Ishikawa (cell line): ENCODE measurements at regions not wholly inside any gene's neighbourhood (a gene's known extent, or its start where the extent isn't known, plus 50 kb on each side); places are given as distances from the start of the nearest gene placed in this dataset.

Source experiments
- CEBPB ChIP-seq: IDR thresholded peaks from 2 replicates; pipeline ENCODE4 v1.6.1; 2012
- CREB1 ChIP-seq: IDR thresholded peaks from 2 replicates; pipeline ENCODE4 v1.6.1; 2012; ENCODE audit warnings: low read depth
- EGR1 ChIP-seq: IDR thresholded peaks from 2 replicates; pipeline ENCODE4 v1.6.1; 2012
- EP300 ChIP-seq: IDR thresholded peaks from 2 replicates; pipeline ENCODE4 v1.6.1; 2012; ENCODE audit warnings: borderline replicate concordance
- FOXM1 ChIP-seq: IDR thresholded peaks from 2 replicates; pipeline ENCODE4 v1.6.1; 2012; ENCODE audit warnings: low read depth, borderline replicate concordance
- MAX ChIP-seq: IDR thresholded peaks from 2 replicates; pipeline ENCODE4 v1.6.1; 2012
- NFIC ChIP-seq: IDR thresholded peaks from 2 replicates; pipeline ENCODE4 v1.6.1; 2012
- RAD21 ChIP-seq: IDR thresholded peaks from 2 replicates; pipeline ENCODE4 v1.6.1; 2012; ENCODE audit warnings: low read depth
- REST ChIP-seq: IDR thresholded peaks from 2 replicates; pipeline ENCODE4 v1.6.1; 2012; ENCODE audit warnings: low read depth, mild to moderate bottlenecking
- TAF1 ChIP-seq: IDR thresholded peaks from 2 replicates; pipeline ENCODE4 v1.6.1; 2012; ENCODE audit warnings: low read depth, mild to moderate bottlenecking
- TCF12 ChIP-seq: IDR thresholded peaks from 2 replicates; pipeline ENCODE4 v1.6.1; 2012; ENCODE audit warnings: low read depth
- TEAD4 ChIP-seq: IDR thresholded peaks from 2 replicates; pipeline ENCODE4 v1.6.1; 2012
- USF1 ChIP-seq: IDR thresholded peaks from 2 replicates; pipeline ENCODE4 v1.6.1; 2012
- YY1 ChIP-seq: IDR thresholded peaks from 2 replicates; pipeline ENCODE4 v1.6.1; 2012; ENCODE audit warnings: low read depth
- ZBTB7A ChIP-seq: IDR thresholded peaks from 2 replicates; pipeline ENCODE4 v1.6.1; 2012; ENCODE audit warnings: low read depth

- no peak for TF ChIP-seq CEBPB
- no peak for TF ChIP-seq ZBTB7A
Measured at GRCh38 chr2:18245375-18245774, 315.1 kb downstream of the RDH14 start.

- no peak for TF ChIP-seq REST
- TF ChIP-seq CEBPB = no peak
Measured at GRCh38 chr2:18244845-18245244, 315.6 kb downstream of the RDH14 start.

GRCh38 chr2:18243816-18244215 is 316.6 kb downstream of the RDH14 start:
- no peak for TF ChIP-seq CEBPB

GRCh38 chr2:18242716-18243115 is 317.7 kb downstream of the RDH14 start:
- no peak for TF ChIP-seq REST
- no peak for TF ChIP-seq EP300
- TF ChIP-seq ZBTB7A = no peak
- TF ChIP-seq MAX = no peak
- no peak for TF ChIP-seq TAF1
- no peak for TF ChIP-seq CEBPB
- TF ChIP-seq TCF12 = no peak
- TF ChIP-seq YY1 = no peak
- no peak for TF ChIP-seq CREB1
- no peak for TF ChIP-seq TEAD4
- TF ChIP-seq FOXM1 = no peak
- TF ChIP-seq EGR1 = no peak
- TF ChIP-seq NFIC = no peak

- TF ChIP-seq TEAD4 = no peak
- no peak for TF ChIP-seq REST
- no peak for TF ChIP-seq USF1
- TF ChIP-seq EP300 = no peak
- no peak for TF ChIP-seq TCF12
- no peak for TF ChIP-seq ZBTB7A
- TF ChIP-seq RAD21 = no peak
- TF ChIP-seq YY1 = no peak
- no peak for TF ChIP-seq TAF1
- no peak for TF ChIP-seq CREB1
Measured at GRCh38 chr2:18238209-18238608, 322.2 kb downstream of the RDH14 start.

GRCh38 chr2:18237298-18237697 is 323.2 kb downstream of the RDH14 start:
- TF ChIP-seq EP300 (no peak), RAD21 (no peak), REST (no peak), FOXM1 (no peak), CEBPB (no peak), TEAD4 (no peak), TAF1 (no peak), YY1 (no peak), TCF12 (no peak)
